Muscle layer of colon (tissue), 2 donors: ENCODE measurements at regions not wholly inside any gene's neighbourhood (a gene's known extent, or its start where the extent isn't known, plus 50 kb on each side); places are given as distances from the start of the nearest gene placed in this dataset.
"Not testable (repeated sequence)": the region's sequence is repeated elsewhere in the genome, so short reads cannot be mapped to it uniquely, and the experiment has no call there.

ENCODE experiments used
- H3K27ac ChIP-seq: one replicate; pipeline ENCODE4 v1.7.0; 2013; ENCODE audit warnings: low read depth, mild to moderate bottlenecking, low read length, moderate library complexity
- H3K27me3 ChIP-seq, 2 donors: one replicate each; pipeline ENCODE4 v1.7.0; 2013; ENCODE audit warnings: low read length in 2 of 2, mild to moderate bottlenecking in 2 of 2; ENCODE audit not compliant: insufficient read depth in 2 of 2, control insufficient read depth in 1 of 2
- H3K36me3 ChIP-seq: one replicate; pipeline ENCODE4 v1.7.0; 2013; ENCODE audit warnings: mild to moderate bottlenecking, low read length; ENCODE audit not compliant: insufficient read depth
- H3K4me1 ChIP-seq: one replicate; pipeline ENCODE4 v1.7.0; 2013; ENCODE audit warnings: mild to moderate bottlenecking, low read length; ENCODE audit not compliant: insufficient read depth
- H3K4me3 ChIP-seq, 2 donors: one replicate each; pipeline ENCODE4 v1.7.0; 2013; ENCODE audit warnings: low read length in 2 of 2, low read depth in 1 of 2, mild to moderate bottlenecking in 1 of 2, moderate library complexity in 1 of 2
- H3K9ac ChIP-seq: one replicate; pipeline ENCODE4 v1.7.0; 2013; ENCODE audit warnings: low read length
- H3K9me3 ChIP-seq: one replicate; pipeline ENCODE4 v1.7.0; 2013; ENCODE audit warnings: mild to moderate bottlenecking, low read length
- donor health status: abdominal sarcoma.
- donor health status: Adenocarcinoma of cecum.

DNA sequence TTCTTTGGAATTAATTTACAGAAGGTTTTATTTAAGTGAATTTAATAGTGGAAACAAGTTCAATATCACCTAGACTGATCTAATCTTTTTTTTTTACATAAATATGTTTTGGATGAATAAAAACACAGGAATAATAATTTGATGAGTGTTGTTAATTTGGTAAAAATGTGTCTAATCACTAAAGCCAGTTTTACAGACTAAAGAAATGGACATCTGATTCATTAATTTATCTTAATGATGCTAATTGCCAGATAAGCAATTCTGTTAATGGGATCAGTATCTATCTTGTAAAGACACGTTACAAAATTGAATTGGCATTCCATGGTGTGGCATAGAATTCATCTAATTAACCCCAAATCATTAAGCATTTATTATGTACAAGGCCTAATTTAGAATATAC is 743.3 kb upstream of the CDH6 start:
- Histone ChIP-seq H3K27ac (no peak overlapping the region), H3K36me3 (no peaks in the 10 kb centered on the region), H3K4me1 (no peaks in the 10 kb centered on the region), H3K9ac (no peak overlapping the region), H3K4me3 (no peak overlapping the region), H3K27me3 (no peaks in the 10 kb centered on the region), H3K9me3 (no peaks in the 10 kb centered on the region)

DNA sequence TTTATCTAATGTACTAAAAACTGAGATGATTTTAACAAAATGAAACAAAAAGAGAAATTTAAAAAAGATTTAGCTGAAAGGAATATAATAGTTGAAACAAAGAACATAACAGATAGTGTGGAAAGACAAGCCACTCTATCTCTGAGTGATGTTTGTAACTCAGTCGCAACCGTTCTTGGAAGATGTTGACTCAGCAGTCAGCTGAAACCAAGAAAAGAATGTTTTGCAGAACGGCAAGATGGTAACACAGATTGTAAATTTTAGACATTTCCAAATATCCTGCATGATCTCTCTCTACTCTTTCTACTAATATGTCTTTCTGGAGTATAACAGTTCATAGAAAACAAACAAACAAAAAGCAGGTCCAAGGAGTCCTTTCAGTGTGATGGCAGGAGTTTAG is 746.1 kb upstream of the CDH6 start:
- Histone ChIP-seq H3K4me1 (no peaks in the 10 kb centered on the region), H3K9me3 (no peaks in the 10 kb centered on the region), H3K27ac (no peak overlapping the region), H3K9ac (no peak overlapping the region), H3K36me3 (no peaks in the 10 kb centered on the region), H3K27me3 (no peaks in the 10 kb centered on the region), H3K4me3 (no peak overlapping the region)

DNA sequence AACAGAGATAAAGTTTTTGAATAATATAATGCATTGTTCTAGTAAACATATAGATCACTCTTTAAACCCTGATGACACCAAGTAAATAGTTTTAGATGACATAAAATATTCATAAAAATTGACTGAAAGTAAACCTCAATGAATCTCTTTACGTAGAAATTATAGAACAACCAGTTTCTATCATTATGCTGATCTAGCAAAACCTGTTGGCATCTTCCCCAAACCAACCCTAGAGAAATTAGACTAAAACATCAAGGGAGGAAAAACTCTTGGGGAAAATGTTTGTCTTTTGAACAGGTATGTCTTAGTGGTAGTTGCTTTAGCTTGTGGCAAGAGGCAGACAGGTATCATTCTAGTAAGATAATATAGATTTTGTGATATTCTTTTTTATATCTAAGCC is 747.0 kb upstream of the CDH6 start:
- Histone ChIP-seq H3K27ac (no peak overlapping the region), H3K9me3 (no peaks in the 10 kb centered on the region), H3K27me3 (no peaks in the 10 kb centered on the region), H3K9ac (no peak overlapping the region), H3K36me3 (no peaks in the 10 kb centered on the region), H3K4me1 (no peaks in the 10 kb centered on the region), H3K4me3 (no peak overlapping the region)

DNA sequence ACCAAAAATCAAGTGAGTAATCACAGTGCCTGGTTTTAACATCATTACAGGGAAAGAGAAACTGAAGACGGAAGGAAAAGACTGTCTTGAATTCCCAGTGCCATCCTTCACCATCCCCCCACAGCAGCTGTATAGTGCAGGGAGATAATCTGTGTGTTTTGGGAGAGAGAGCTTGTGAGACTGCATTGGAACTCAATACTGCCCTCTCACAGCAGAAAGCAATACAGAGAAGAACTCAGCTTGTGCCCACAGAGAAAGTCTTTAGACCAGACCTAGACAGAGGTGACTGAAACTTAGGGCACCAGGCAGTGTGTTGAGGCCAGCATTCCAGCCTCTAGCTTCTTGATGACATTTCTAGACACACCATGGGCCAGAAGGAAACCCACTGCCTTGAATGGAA is 754.7 kb upstream of the CDH6 start:
- Histone ChIP-seq H3K9ac (no peak overlapping the region), H3K9me3 (no peaks in the 10 kb centered on the region), H3K27me3 (no peaks in the 10 kb centered on the region), H3K36me3 (no peaks in the 10 kb centered on the region), H3K27ac (no peak overlapping the region), H3K4me1 (no peaks in the 10 kb centered on the region), H3K4me3 (no peak overlapping the region)

DNA sequence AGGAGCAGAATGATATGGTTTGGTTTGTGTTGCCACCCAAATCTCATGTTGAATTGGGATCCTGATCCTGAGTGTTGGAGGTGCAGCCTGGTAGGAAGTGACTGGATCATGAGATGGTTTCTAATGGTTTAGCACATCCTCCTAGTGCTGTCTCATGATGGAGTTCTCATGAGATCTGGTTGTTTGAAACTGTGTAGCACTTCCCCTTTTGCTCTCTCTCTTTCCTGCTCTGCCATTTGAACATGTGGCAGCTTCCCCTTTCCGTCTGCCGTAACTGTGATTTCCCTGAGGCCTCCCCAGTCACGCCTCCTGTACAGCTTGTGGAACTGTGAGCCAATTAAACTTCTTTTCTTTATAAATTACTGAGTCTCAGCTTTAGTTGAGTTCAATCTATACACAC is 756.8 kb upstream of the CDH6 start:
- H3K4me3 ChIP-seq: no peak overlapping the region
- no peak overlapping the region for H3K27ac ChIP-seq
- no peaks in the 10 kb centered on the region for H3K4me1 ChIP-seq
- H3K36me3 ChIP-seq: no peaks in the 10 kb centered on the region
- H3K9ac ChIP-seq: no peak overlapping the region
- no peaks in the 10 kb centered on the region for H3K27me3 ChIP-seq
- no peaks in the 10 kb centered on the region for H3K9me3 ChIP-seq

DNA sequence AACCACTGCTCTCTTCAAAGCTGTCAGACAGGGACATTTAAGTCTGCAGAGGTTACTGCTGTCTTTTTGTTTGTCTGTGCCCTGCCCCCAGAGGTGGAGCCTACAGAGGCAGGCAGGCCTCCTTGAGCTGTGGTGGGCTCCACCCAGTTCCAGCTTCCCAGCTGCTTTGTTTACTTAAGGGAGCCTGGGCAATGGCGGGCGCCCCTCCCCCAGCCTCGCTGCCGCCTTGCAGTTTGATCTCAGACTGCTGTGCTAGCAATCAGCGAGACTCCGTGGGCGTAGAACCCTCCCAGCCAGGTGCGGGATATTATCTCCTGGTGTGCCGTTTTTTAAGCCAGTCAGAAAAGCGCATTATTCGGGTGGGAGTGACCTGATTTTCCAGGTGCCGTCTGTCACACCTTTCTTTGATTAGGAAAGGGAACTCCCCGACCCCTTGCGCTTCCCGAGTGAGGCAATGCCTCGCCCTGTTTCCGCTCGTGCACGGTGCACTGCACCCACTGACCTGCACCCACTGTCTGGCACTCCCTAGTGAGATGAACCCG is 764.5 kb upstream of the CDH6 start:
- H3K9ac ChIP-seq, H3K4me1 ChIP-seq, H3K4me3 ChIP-seq, H3K27ac ChIP-seq, H3K9me3 ChIP-seq, H3K36me3 ChIP-seq, H3K27me3 ChIP-seq: not testable (repeated sequence)

DNA sequence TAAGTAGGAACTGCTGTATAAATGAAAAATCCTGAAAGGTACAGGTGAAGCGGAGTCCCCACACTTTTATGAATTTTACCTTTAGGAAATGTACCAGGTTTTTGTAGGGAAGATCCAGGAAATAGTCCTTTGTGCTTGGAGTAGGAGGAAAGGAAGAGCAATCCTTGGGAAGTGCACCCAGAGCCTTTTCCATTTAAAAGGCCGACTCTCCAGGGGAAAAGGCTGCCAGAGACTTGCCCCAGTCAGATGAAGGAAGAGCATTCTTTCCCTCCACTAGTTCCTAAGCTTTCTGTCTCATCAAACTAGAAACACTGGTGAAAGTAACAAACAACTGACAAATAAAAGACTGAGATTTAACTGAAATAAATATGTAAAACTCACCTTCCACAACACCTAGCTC is 779.4 kb upstream of the CDH6 start:
- H3K4me1 ChIP-seq: no peaks in the 10 kb centered on the region
- no peak overlapping the region for H3K4me3 ChIP-seq
- H3K9ac ChIP-seq: no peak overlapping the region
- no peak overlapping the region for H3K27ac ChIP-seq
- no peaks in the 10 kb centered on the region for H3K36me3 ChIP-seq
- no peaks in the 10 kb centered on the region for H3K27me3 ChIP-seq
- no peaks in the 10 kb centered on the region for H3K9me3 ChIP-seq

DNA sequence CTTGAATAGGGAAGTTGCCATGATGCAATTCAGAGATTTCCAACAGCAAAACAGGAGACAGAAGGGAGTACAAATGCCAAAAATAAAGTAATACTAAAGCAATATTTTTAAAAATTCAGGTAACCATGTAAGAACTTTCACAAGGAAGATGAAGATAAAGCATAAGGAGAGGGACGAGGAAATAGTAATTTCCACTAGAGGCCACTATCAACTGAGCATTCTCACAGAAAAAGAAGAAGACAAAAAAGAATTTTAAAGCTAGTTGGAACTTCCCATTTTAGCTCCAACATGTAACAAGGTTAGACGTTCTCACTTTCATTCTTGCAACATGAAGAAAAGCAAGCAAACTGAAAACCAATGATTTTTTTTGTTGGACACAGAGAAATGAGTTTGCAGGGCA is 779.9 kb upstream of the CDH6 start:
- Histone ChIP-seq H3K27me3 (no peaks in the 10 kb centered on the region), H3K4me3 (no peak overlapping the region)

DNA sequence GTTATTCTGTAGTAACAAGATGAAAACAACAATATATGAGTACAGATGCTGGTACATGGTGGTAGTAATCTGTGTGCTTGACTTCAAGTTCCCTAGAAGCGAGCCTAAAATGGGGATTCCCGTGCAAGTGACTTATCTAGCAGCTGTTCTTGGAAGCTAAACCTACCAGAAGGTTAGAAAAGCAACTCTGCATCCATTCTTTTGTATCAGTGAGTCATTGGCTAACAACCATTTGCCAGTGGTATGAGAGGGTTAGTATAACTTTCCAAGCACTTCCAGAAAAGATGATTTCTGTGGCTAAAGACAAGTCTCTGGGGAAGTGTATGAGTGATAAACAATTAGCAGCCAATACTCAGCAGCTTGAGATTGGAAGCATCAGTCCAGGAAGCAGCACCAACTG is 787.7 kb upstream of the CDH6 start:
- no peaks in the 10 kb centered on the region for H3K4me1 ChIP-seq
- no peak overlapping the region for H3K27ac ChIP-seq
- no peaks in the 10 kb centered on the region for H3K27me3 ChIP-seq

More for the DNA sequence above, 779.9 kb upstream of the CDH6 start:
- H3K36me3 ChIP-seq: no peaks in the 10 kb centered on the region
- H3K4me1 ChIP-seq: no peaks in the 10 kb centered on the region
- no peaks in the 10 kb centered on the region for H3K9me3 ChIP-seq
- H3K27ac ChIP-seq: no peak overlapping the region
- no peak overlapping the region for H3K9ac ChIP-seq

DNA sequence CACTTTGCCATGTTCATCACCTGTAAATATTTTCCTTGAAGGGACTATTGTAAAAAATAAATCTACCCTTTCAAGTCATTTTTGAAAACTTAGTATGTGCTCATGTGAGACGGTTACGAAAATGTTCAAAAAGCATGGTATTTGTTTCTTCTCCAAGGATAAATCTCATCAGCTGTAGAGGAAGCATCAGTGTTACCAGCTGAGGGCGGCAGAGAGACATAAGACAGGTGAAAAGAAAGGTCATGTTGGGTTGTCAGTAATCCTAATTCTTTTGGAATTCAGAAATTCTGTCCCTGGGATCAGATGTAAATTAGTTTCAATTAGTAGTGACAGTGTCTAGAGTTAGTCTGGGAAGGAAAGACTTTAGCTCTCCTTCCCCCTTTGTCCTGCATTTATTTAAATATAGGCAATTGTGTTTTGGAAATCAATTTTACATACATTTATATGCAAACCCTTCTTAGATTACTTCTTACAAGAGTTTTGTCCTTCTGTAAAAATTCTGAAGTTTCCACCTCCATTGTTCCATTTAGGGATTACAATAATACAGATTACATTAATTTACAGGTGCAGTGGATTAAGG is 791.9 kb upstream of the CDH6 start:
- no peak overlapping the region for H3K27ac ChIP-seq
- H3K4me3 ChIP-seq: no peak overlapping the region
- no peaks in the 10 kb centered on the region for H3K27me3 ChIP-seq
- no peaks in the 10 kb centered on the region for H3K36me3 ChIP-seq
- H3K4me1 ChIP-seq: no peaks in the 10 kb centered on the region
- H3K9me3 ChIP-seq: no peaks in the 10 kb centered on the region
- no peak overlapping the region for H3K9ac ChIP-seq

More for the DNA sequence above, 787.7 kb upstream of the CDH6 start:
- Histone ChIP-seq H3K4me3 (no peak overlapping the region), H3K9me3 (no peaks in the 10 kb centered on the region), H3K36me3 (no peaks in the 10 kb centered on the region), H3K9ac (no peak overlapping the region)

DNA sequence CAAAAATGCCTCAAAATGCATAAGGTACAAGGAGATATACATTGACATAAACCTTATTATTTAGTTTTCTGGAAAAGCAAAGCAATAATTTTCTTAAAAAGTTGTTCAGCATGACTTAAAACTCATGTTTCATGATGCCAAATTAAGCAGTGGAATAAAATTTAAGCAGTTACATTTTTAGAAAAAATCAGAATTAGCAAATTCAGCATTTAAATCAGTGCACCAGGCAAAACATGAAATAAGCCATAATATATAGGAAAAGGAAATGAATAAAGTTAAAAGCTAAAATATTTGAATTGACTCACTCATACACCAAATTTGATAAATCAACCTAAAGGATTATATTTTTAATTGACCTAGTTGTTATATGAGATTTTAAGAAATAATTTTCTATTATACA is 795.1 kb upstream of the CDH6 start:
- Histone ChIP-seq H3K4me1 (no peaks in the 10 kb centered on the region), H3K9me3 (no peaks in the 10 kb centered on the region), H3K9ac (no peak overlapping the region), H3K36me3 (no peaks in the 10 kb centered on the region), H3K4me3 (no peak overlapping the region), H3K27ac (no peak overlapping the region), H3K27me3 (no peaks in the 10 kb centered on the region)

DNA sequence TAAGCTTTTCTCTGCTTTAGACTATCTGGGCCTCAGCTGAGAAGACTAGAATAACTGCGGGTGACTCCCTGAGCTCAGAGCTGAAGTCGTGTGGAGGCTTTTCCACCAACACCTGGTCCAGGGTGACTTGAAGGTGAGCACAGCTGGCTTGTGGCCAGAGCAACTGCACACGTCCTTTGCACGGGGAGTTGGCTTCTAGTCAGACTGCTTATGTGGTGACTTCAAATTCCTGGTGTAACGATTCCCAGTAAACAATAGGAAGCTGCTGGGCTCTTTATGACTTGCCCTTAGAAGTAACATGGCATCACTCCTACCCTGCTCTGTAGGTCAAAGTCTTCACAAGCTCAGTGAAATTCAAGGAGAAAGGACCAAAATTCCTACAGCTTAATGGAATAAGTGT is 800.6 kb upstream of the CDH6 start:
- Histone ChIP-seq H3K36me3 (no peaks in the 10 kb centered on the region), H3K9me3 (no peaks in the 10 kb centered on the region), H3K4me1 (no peaks in the 10 kb centered on the region)

More for the DNA sequence above, 800.6 kb upstream of the CDH6 start:
- Histone ChIP-seq H3K4me3 (no peak overlapping the region), H3K9ac (no peak overlapping the region), H3K27me3 (no peaks in the 10 kb centered on the region), H3K27ac (no peak overlapping the region)
